Gastroesophageal sphincter (tissue), 4 donors: ENCODE measurements at regions not wholly inside any gene's neighbourhood (a gene's known extent, or its start where the extent isn't known, plus 50 kb on each side); places are given as distances from the start of the nearest gene placed in this dataset.

Experiments
- ATAC-seq: fragments of 150-250 bp; one replicate; pipeline ENCODE4 v1.9.1; 2016; ENCODE audit warnings: mild to moderate bottlenecking, moderate library complexity
- H3K27ac ChIP-seq, 4 donors: fragments of 200-600 bp; sonication (generic) in 3 of 4; 1 replicate in 3 of 4; 2 replicates in 1 of 4; pipeline ENCODE4 v1.5.1; 2016 to 2019
- H3K27me3 ChIP-seq: fragments of 200-600 bp; sonication (generic); one replicate; pipeline ENCODE4 v1.5.1; 2019
- H3K36me3 ChIP-seq, 2 donors: fragments of 200-600 bp; sonication (generic); one replicate each; pipeline ENCODE4 v1.5.1; 2019; ENCODE audit warnings: control low read depth in 1 of 2
- H3K4me1 ChIP-seq, 3 donors: fragments of 200-600 bp; sonication (generic); 1 replicate in 2 of 3; 2 replicates in 1 of 3; pipeline ENCODE4 v1.5.1; 2016 to 2019; ENCODE audit warnings: control low read depth in 2 of 3
- H3K4me3 ChIP-seq, 2 donors: fragments of 200-600 bp; sonication (generic); one replicate each; pipeline ENCODE4 v1.5.1; 2019; ENCODE audit warnings: mild to moderate bottlenecking in 1 of 2, moderate library complexity in 1 of 2
- H3K9me3 ChIP-seq, 3 donors: fragments of 200-600 bp; sonication (generic); one replicate each; pipeline ENCODE4 v1.5.1; 2017 to 2019; ENCODE audit warnings: control low read depth in 2 of 3
- CTCF ChIP-seq, 4 experiments: fragments of 200-600 bp in 2 of 4; fragments of 450-650 bp in 2 of 4; sonication (generic) in 1 of 4; IDR thresholded peaks; one replicate each; pipeline ENCODE4 v1.5.1; 2017 to 2019; ENCODE audit warnings: antibody characterized with exemption in 4 of 4, mild to moderate bottlenecking in 2 of 4, moderate library complexity in 2 of 4
- EP300 ChIP-seq: sonication (generic); formaldehyde crosslinking; IDR thresholded peaks from one replicate; pipeline ENCODE4 v1.6.1; 2017; ENCODE audit warnings: antibody characterized with exemption, mild to moderate bottlenecking
- POLR2A ChIP-seq, 2 donors: fragments of 450-650 bp; IDR thresholded peaks; one replicate each; pipeline ENCODE4 v1.6.1; 2017; ENCODE audit warnings: antibody characterized with exemption in 2 of 2, mild to moderate bottlenecking in 2 of 2, moderate library complexity in 1 of 2
- POLR2AphosphoS5 ChIP-seq: sonication (generic); formaldehyde crosslinking; IDR thresholded peaks from one replicate; pipeline ENCODE4 v1.6.1; 2017; ENCODE audit warnings: antibody characterized with exemption
- WGBS, 2 donors: methylation state at CpG; one replicate each; pipeline ENCODE4 v1.1.5; 2018; ENCODE audit warnings: low coverage in 1 of 2; 5-methylcytosine and 5-hydroxymethylcytosine counted together

- H3K27me3 ChIP-seq: no peaks in the 10 kb centered on the region
- H3K4me1 ChIP-seq: no peaks in the 10 kb centered on the region
- ATAC-seq: no peak
- no peak overlapping the region for H3K4me3 ChIP-seq
- H3K36me3 ChIP-seq: no peaks in the 10 kb centered on the region
- no peak overlapping the region for H3K27ac ChIP-seq
- 35 to 68% methylated on average over 2 to 3 of the region's 3 CpGs for WGBS, 2 donors
- no peak for TF ChIP-seq EP300
- peaks cover 0 to 9% (median 0%) of the 10 kb centered on the region in 3 donors for H3K9me3 ChIP-seq
These were observed 343.7 kb downstream of the HAO1 start for GRCh38 chr20:7596541-7596940.

- H3K9me3 ChIP-seq: peaks cover 0 to 16% (median 0%) of the 10 kb centered on the region in 3 donors
- no peak for ATAC-seq
- H3K36me3 ChIP-seq: no peaks in the 10 kb centered on the region
- WGBS, 2 donors: 100% methylated on average over 1 of the region's 1 CpG
- H3K4me1 ChIP-seq: no peaks in the 10 kb centered on the region
- no peak overlapping the region for H3K27ac ChIP-seq
- no peak overlapping the region for H3K4me3 ChIP-seq
- no peaks in the 10 kb centered on the region for H3K27me3 ChIP-seq
- TF ChIP-seq CTCF (IDR thresholded peaks at IDR 0.05): no peak
- no peak for TF ChIP-seq EP300
- TF ChIP-seq POLR2A (IDR thresholded peaks at IDR 0.05): no peak
- no peak for TF ChIP-seq POLR2AphosphoS5
These were observed 338.8 kb downstream of the HAO1 start for GRCh38 chr20:7601431-7601830.

GRCh38 chr20:7606941-7607340, 333.3 kb downstream of the HAO1 start:
- no peak overlapping the region for H3K27ac ChIP-seq
- H3K9me3 ChIP-seq: peaks cover 0 to 3% (median 0%) of the 10 kb centered on the region in 3 donors
- H3K4me1 ChIP-seq: no peaks in the 10 kb centered on the region
- no peaks in the 10 kb centered on the region for H3K27me3 ChIP-seq
- TF ChIP-seq POLR2AphosphoS5: no peak
- no peak for TF ChIP-seq EP300
- TF ChIP-seq CTCF (IDR thresholded peaks at IDR 0.05): no peak
- TF ChIP-seq POLR2A (IDR thresholded peaks at IDR 0.05): no peak
- H3K4me3 ChIP-seq: no peak overlapping the region
- WGBS, 2 donors: 62 to 64% methylated on average over 3 of the region's 3 CpGs
- ATAC-seq: no peak
- H3K36me3 ChIP-seq: no peaks in the 10 kb centered on the region

GRCh38 chr20:7608250-7608649, 332.0 kb downstream of the HAO1 start:
- TF ChIP-seq POLR2AphosphoS5 (no peak), CTCF (IDR thresholded peaks at IDR 0.05) (no peak), POLR2A (IDR thresholded peaks at IDR 0.05) (no peak), EP300 (no peak)
- Histone ChIP-seq H3K27ac (no peak overlapping the region), H3K4me1 (no peaks in the 10 kb centered on the region), H3K36me3 (no peaks in the 10 kb centered on the region), H3K9me3 (no peaks in the 10 kb centered on the region), H3K4me3 (no peak overlapping the region), H3K27me3 (no peaks in the 10 kb centered on the region)
- ATAC-seq: no peak
- 3 to 11% methylated on average over 2 of the region's 2 CpGs for WGBS, 2 donors

- Histone ChIP-seq H3K27me3 (no peaks in the 10 kb centered on the region), H3K36me3 (no peaks in the 10 kb centered on the region), H3K27ac (no peak overlapping the region), H3K4me3 (no peak overlapping the region), H3K9me3 (no peaks in the 10 kb centered on the region), H3K4me1 (no peaks in the 10 kb centered on the region)
- TF ChIP-seq CTCF (IDR thresholded peaks at IDR 0.05): no peak
- TF ChIP-seq EP300: no peak
- TF ChIP-seq POLR2AphosphoS5: no peak
- TF ChIP-seq POLR2A (IDR thresholded peaks at IDR 0.05): no peak
- no peak for ATAC-seq
These were observed 331.0 kb downstream of the HAO1 start for GRCh38 chr20:7609251-7609650.

- ATAC-seq: no peak
- WGBS, 2 donors: 62 to 69% methylated on average over 4 of the region's 4 CpGs
- no peak for TF ChIP-seq EP300
- no peak for TF ChIP-seq POLR2A (IDR thresholded peaks at IDR 0.05)
- TF ChIP-seq CTCF (IDR thresholded peaks at IDR 0.05): no peak
- TF ChIP-seq POLR2AphosphoS5: no peak
- Histone ChIP-seq H3K4me1 (no peaks in the 10 kb centered on the region), H3K27me3 (no peaks in the 10 kb centered on the region), H3K4me3 (no peak overlapping the region), H3K36me3 (no peaks in the 10 kb centered on the region), H3K27ac (no peak overlapping the region), H3K9me3 (no peaks in the 10 kb centered on the region)
These were observed 329.6 kb downstream of the HAO1 start for GRCh38 chr20:7610681-7611080.
